SIG-M5 treated with dmso at 0.1 percent for 504 hours (cell line): ENCODE measurements at regions not wholly inside any gene's neighbourhood (a gene's known extent, or its start where the extent isn't known, plus 50 kb on each side); places are given as distances from the start of the nearest gene placed in this dataset.

ENCODE experiments used
- DNase-seq: peaks from one replicate; lab custom pipeline; 2025; ENCODE audit not compliant: unreplicated experiment; lab: John Stamatoyannopoulos, UW

DNA sequence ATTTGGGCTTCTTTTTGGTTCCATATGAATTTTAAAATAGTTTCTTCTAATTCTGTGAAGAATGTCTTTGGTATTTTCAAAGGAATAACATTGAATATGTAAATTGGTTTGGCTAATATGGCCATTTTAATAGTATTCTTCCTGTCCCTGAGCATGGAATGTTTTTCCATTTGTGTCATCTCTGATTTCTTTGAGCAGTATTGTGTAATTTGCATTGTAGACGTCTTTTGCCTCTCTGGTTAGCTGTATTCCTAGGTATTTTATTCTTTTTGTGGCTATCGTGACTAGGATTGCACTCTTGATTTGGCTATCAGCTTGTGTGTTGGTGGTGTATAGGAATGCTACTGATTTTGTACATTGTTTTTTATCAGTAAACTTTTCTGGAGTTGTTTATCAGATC is 601.9 kb downstream of the SNAPC1 start:
- DNase-seq, result no peak

GRCh38 chr14:62364800-62365280 is 602.6 kb downstream of the SNAPC1 start:
- DNase-seq, result no peak

DNA sequence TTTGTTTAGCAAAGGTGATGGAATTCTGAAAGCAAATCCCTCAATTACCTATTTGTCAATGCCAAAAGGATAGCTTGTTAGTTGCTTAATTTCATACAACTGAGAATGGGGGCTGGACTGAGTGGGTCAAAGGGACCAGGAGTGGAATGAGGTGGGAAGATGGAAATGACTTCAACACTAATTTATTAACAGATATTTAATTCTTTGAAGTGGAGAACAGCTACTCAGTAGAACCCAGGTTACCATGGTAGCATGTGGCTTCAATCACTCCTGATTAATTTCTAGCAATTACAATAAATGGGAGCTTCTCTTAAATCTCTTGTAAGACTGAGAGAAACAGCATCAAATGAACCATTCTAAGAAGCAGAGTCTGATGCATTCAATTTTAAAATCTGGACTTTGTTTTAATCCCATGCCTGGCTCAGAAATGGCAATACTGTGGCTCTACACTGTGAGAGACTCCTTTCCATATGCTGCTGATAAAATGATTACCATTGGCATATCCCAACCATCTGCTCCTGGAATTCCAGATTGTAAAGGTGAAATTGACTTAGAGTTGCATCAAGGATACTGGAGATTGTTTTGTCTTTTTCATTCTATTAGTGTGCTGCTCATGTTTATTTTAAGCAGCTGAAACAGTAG is 607.8 kb downstream of the SNAPC1 start:
- DNase-seq, result no peak

DNA sequence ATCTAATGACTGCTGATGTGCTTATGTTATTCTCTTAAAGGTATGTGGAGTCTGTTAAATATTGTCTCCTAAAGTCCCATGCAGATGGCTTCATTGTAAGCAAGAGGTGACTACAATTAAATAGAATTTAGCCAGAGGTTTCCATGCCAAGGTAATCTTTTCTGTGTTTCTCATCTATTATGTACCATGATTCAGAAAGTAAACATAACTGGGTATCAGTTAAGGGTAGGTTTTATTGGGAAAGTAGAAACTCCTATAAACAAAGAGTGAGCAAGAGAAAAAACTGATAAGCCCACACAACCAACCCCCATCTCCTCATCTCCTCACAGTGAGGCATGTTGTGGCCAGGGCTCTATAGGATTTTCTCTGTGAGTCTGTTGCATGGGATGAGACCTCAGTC is 611.7 kb downstream of the SNAPC1 start:
- no peak for DNase-seq

GRCh38 chr14:62378057-62378456 is 615.8 kb downstream of the SNAPC1 start:
- no peak for DNase-seq

GRCh38 chr14:62381311-62382070 is 619.3 kb downstream of the SNAPC1 start:
- no peak for DNase-seq

DNA sequence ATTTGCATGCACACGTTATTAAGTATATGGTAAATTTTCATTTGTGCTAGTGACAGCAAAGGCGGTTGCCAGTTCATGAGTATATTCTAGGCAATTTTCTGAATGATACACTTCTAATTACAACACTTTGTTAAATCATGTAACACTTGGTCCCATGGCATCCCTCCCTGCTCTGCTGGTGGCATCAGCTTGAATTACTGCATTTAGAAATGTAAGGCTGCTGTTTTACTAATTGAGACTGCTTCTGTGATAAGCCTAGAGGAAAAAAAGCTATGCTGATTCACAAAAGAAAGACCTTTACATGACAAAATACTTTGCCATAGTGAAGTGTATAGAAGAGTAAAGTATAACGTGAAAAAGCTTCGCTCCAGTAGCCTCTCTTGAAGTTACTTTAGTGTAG is 636.1 kb downstream of the KCNH5 start:
- DNase-seq, result no peak

GRCh38 chr14:62409626-62410300 is 635.5 kb downstream of the KCNH5 start:
- no peak for DNase-seq

DNA sequence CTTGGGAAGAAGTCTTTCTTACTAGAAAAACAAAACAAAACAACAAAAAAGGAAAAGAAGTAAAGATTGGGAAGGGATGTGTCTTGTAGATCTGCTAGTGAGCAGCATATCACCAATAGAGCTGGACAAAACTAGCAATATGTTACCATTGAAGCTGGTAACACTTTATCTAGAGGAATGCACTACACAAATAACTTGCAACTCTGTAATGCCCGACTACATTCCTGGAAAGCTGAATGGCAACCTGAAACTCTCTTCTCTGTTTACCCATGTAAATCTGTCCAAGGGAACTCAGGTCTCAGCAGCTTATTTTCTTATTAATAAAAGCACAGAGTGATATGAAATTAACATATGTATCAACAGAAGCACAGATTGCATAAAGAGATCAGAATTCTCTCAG is 624.4 kb downstream of the KCNH5 start:
- no peak for DNase-seq

GRCh38 chr14:62428429-62429203 is 616.6 kb downstream of the KCNH5 start:
- no peak for DNase-seq

GRCh38 chr14:62429683-62430082 is 615.6 kb downstream of the KCNH5 start:
- DNase-seq, result no peak

- no peak for DNase-seq
Observed at GRCh38 chr14:62431496-62431895, 613.8 kb downstream of the KCNH5 start.

- no peak for DNase-seq
Observed at GRCh38 chr14:62432955-62433354, 612.3 kb downstream of the KCNH5 start.

DNA sequence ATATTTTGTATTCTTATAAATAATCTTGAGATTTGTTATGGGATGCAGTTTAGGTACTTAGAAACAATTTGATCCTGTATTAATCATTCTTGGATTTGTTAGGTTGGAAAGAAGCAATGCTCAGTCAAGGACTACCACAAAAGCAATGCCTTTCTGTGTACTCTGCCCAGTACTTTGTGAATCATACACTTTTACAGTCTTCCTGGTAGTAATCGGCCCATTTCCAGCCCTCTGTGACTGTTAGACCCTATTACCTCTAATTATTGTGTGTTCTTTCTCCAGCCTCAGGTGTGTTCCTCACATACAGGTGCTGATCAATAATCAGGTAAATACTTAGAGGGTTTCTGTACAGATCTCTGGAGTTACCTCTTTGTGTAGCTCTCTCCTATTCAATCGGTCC is 609.0 kb downstream of the KCNH5 start:
- no peak for DNase-seq

- DNase-seq, result no peak
Observed at GRCh38 chr14:62439210-62439609, 606.0 kb downstream of the KCNH5 start.

- DNase-seq, result no peak
Observed at GRCh38 chr14:62443796-62444195, 601.5 kb downstream of the KCNH5 start.

GRCh38 chr14:62445570-62445969 is 599.7 kb downstream of the KCNH5 start:
- no peak for DNase-seq

DNA sequence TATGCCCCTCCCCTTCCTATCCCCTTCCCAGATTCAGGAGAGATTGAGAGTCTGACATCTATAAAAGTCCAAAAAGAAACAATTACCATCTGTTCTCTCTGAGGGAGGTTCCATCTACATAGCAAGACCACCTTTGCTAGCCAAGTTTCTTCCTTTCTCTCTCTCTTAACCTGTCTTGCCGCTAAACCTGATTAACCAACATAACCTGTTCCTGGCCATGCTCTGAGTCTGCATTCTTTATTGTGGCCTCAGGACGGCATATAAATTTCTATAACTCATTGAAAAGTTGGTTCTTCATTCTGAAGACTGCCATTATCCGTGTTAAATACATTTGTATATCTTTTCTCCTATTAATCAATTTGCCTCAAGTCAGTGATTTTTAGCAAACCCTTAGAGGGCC is 594.0 kb downstream of the KCNH5 start:
- no peak for DNase-seq

DNA sequence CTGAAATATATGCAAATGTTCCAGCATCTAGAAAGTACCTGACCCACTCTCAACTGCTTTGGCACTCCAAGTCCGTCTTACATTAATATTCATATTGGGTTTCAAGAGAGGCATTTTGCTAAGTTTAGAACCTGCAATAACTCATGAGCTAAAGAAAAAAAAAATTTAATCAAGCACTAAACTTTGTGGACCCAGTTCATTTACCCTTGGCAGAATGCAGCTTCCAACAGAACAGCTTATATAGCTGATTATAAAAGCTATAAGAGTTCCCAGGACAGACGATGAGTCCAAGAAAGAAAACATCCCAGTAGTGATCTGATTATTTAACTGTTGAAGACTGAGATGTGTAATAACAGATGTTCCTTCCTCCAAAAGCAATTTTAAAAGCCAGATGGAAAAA is 592.0 kb downstream of the KCNH5 start:
- DNase-seq, result no peak

GRCh38 chr14:62455446-62455845 is 589.8 kb downstream of the KCNH5 start:
- DNase-seq, result no peak

DNA sequence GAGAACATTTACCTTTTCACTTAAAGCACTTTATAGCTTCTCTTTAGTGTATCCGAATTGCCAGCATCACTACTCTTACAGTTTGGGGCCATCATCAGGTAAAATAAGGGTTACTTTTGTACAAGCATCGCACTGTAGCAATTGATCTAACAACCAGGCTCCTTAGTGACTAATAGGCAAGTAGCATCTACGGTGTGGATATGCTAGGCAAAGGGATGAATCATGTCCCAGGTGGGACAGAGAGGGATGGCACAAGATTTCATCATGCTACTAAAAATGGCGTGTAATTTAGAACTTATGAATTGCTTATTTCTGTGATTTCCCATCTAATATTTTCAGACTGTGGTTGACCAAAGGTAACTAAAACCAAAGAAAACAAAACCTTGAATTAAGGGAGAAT is 582.3 kb downstream of the KCNH5 start:
- DNase-seq, result no peak
